Suprapubic skin (tissue), 4 donors: ENCODE measurements at regions not wholly inside any gene's neighbourhood (a gene's known extent, or its start where the extent isn't known, plus 50 kb on each side); places are given as distances from the start of the nearest gene placed in this dataset.

Experiments used
- DNase-seq, 2 donors: peaks; one replicate each; pipeline ENCODE4 v3.0.0-alpha.2; 2019; ENCODE audit warnings: low spot score in 2 of 2
- H3K27ac ChIP-seq: fragments of 200-600 bp; sonication (generic); one replicate; pipeline ENCODE4 v1.5.1; 2019
- H3K27me3 ChIP-seq: fragments of 200-600 bp; sonication (generic); one replicate; pipeline ENCODE4 v1.5.1; 2019
- H3K36me3 ChIP-seq: fragments of 200-600 bp; sonication (generic); one replicate; pipeline ENCODE4 v1.5.1; 2019
- H3K4me1 ChIP-seq: fragments of 200-600 bp; sonication (generic); one replicate; pipeline ENCODE4 v1.5.1; 2019
- H3K4me3 ChIP-seq: fragments of 200-600 bp; sonication (generic); one replicate; pipeline ENCODE4 v1.5.1; 2019; ENCODE audit warnings: mild to moderate bottlenecking
- H3K9me3 ChIP-seq: fragments of 200-600 bp; sonication (generic); one replicate; pipeline ENCODE4 v1.5.1; 2019
- CTCF ChIP-seq, 2 donors: fragments of 200-600 bp in 1 of 2; fragments of 450-650 bp in 1 of 2; sonication (generic) in 1 of 2; IDR thresholded peaks; one replicate each; pipeline ENCODE4 v1.5.1; 2016 to 2019; ENCODE audit warnings: antibody characterized with exemption in 2 of 2, mild to moderate bottlenecking in 1 of 2, moderate library complexity in 1 of 2
- EP300 ChIP-seq: sonication (generic); formaldehyde crosslinking; IDR thresholded peaks from one replicate; pipeline ENCODE4 v1.6.1; 2017; ENCODE audit warnings: antibody characterized with exemption
- POLR2A ChIP-seq, 2 donors: fragments of 450-650 bp; IDR thresholded peaks; one replicate each; pipeline ENCODE4 v1.6.1; 2017; ENCODE audit warnings: antibody characterized with exemption in 2 of 2, mild to moderate bottlenecking in 2 of 2, moderate library complexity in 2 of 2
- POLR2AphosphoS5 ChIP-seq, 3 donors: sonication (generic); formaldehyde crosslinking; IDR thresholded peaks; one replicate each; pipeline ENCODE4 v1.6.1; 2017; ENCODE audit warnings: antibody characterized with exemption in 3 of 3
- WGBS: methylation state at CpG from one replicate; pipeline ENCODE4 v1.1.5; 2018; 5-methylcytosine and 5-hydroxymethylcytosine counted together

- WGBS, result 85% methylated on average over 2 of the region's 5 CpGs
- no peak for DNase-seq
- Histone ChIP-seq H3K9me3 (no peaks in the 10 kb centered on the region), H3K27me3 (no peaks in the 10 kb centered on the region), H3K36me3 (no peaks in the 10 kb centered on the region), H3K4me1 (no peaks in the 10 kb centered on the region), H3K4me3 (no peak overlapping the region), H3K27ac (no peak overlapping the region)
- TF ChIP-seq EP300 (no peak), POLR2A (IDR thresholded peaks at IDR 0.05) (no peak), CTCF (IDR thresholded peaks at IDR 0.05) (no peak), POLR2AphosphoS5 (IDR thresholded peaks at IDR 0.05) (no peak)
Measured at GRCh38 chr5:15131909-15132308, 260.3 kb upstream of the ANKH start.

DNA sequence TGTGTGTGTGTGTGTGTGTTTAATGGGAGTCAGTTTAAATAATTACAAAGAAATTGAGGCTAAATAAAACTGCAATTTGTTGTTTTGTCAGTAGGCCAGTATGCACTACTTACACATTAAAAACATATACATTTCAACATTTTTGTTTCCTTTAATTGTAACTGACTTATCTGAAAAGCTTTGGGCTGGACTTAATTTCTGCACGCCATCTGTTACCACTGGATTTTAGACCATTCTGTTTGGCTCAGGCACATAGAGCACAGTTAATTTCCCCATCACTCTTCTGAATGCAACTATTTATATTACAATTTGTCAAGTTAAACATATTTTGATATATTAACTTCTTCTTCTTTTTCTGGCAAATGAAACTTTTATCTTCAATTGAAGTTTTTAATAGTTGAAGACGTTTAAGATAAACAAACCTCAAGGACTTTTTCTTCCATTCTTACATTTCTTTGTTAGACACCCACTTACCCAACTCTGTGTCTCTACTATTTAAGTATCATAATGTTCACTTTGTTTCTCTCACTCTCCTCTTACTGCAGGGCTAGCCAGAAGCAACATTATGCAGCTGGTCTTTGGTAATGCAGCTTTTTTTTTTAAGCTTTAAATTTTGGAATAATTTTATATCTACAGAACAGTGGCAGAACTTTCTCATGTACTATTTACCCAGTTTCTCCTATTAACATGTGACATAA, 253.4 kb upstream of the ANKH start:
- no peaks in the 10 kb centered on the region for H3K9me3 ChIP-seq
- 32% methylated on average over 2 of the region's 2 CpGs for WGBS
- no peak overlapping the region for H3K4me3 ChIP-seq
- no peak overlapping the region for H3K27ac ChIP-seq
- no peak for DNase-seq
- no peak for TF ChIP-seq CTCF (IDR thresholded peaks at IDR 0.05)
- no peak for TF ChIP-seq EP300
- TF ChIP-seq POLR2AphosphoS5 (IDR thresholded peaks at IDR 0.05), result no peak
- TF ChIP-seq POLR2A (IDR thresholded peaks at IDR 0.05), result no peak
- H3K4me1 ChIP-seq, result no peaks in the 10 kb centered on the region
- no peaks in the 10 kb centered on the region for H3K27me3 ChIP-seq
- no peaks in the 10 kb centered on the region for H3K36me3 ChIP-seq

DNA sequence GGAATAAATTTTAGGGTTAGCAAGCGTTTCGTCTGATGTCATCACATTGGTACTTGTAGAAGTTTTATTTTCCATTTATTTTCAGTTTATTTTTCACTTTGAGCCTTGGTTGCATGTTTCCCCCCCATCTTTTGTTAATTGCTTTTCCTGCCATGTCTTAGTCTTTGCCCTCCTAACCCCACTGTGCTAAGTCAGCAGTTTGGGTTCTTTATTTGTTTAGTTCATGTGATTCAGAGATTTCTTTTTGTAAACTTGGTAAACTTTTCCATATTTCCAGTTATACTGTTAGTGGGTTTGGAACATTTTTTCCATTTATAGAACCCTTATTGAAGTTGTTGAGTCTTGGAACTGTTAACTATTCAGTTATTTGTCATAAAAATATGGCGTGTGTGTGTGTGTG, 252.9 kb upstream of the ANKH start:
- H3K27ac ChIP-seq, result no peak overlapping the region
- no peak for TF ChIP-seq POLR2A (IDR thresholded peaks at IDR 0.05)
- no peak for TF ChIP-seq CTCF (IDR thresholded peaks at IDR 0.05)
- TF ChIP-seq EP300, result no peak
- TF ChIP-seq POLR2AphosphoS5 (IDR thresholded peaks at IDR 0.05), result no peak
- no peak overlapping the region for H3K4me3 ChIP-seq
- no peaks in the 10 kb centered on the region for H3K4me1 ChIP-seq
- no peak for DNase-seq
- H3K27me3 ChIP-seq, result no peaks in the 10 kb centered on the region
- no peaks in the 10 kb centered on the region for H3K9me3 ChIP-seq
- H3K36me3 ChIP-seq, result no peaks in the 10 kb centered on the region
- WGBS, result 61% methylated on average over 3 of the region's 3 CpGs

DNA sequence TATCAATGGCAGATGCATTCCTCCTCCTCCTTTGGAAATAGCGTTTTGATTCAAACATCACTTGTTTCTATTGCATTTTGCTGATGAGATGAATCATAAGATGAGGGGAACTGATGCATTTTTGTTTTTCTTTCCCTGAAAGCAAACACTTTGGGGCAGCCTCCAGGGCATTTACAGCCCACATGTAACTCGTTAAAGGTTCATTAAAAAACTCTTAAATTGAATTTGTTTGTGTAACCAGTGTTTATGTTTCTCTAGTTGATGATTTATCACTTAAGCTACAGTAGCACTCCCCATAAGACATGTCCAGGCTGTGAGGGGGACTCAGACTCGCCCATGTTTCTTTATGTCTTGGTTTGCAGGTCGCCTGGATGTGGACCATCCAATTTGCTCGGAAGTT, 246.1 kb upstream of the ANKH start:
- H3K27ac ChIP-seq, result no peak overlapping the region
- no peaks in the 10 kb centered on the region for H3K27me3 ChIP-seq
- TF ChIP-seq POLR2A (IDR thresholded peaks at IDR 0.05) (no peak), CTCF (IDR thresholded peaks at IDR 0.05) (no peak), EP300 (no peak), POLR2AphosphoS5 (IDR thresholded peaks at IDR 0.05) (no peak)
- 38% methylated on average over 5 of the region's 5 CpGs for WGBS
- H3K36me3 ChIP-seq, result no peaks in the 10 kb centered on the region
- H3K9me3 ChIP-seq, result no peaks in the 10 kb centered on the region
- H3K4me1 ChIP-seq, result peaks cover 5% of the 10 kb centered on the region
- no peak overlapping the region for H3K4me3 ChIP-seq
- DNase-seq, result no peak

- no peaks in the 10 kb centered on the region for H3K9me3 ChIP-seq
- 35% methylated on average over 5 of the region's 5 CpGs for WGBS
- TF ChIP-seq EP300 (no peak), CTCF (IDR thresholded peaks at IDR 0.05) (no peak), POLR2AphosphoS5 (IDR thresholded peaks at IDR 0.05) (no peak), POLR2A (IDR thresholded peaks at IDR 0.05) (no peak)
- no peaks in the 10 kb centered on the region for H3K36me3 ChIP-seq
- no peak overlapping the region for H3K4me3 ChIP-seq
- no peak for DNase-seq
- H3K4me1 ChIP-seq, result peaks cover 5% of the 10 kb centered on the region
- no peak overlapping the region for H3K27ac ChIP-seq
- no peaks in the 10 kb centered on the region for H3K27me3 ChIP-seq
Measured at GRCh38 chr5:15116996-15117395, 245.4 kb upstream of the ANKH start.
